K562 (cell line): ENCODE measurements at regions not wholly inside any gene's neighbourhood (a gene's known extent, or its start where the extent isn't known, plus 50 kb on each side); places are given as distances from the start of the nearest gene placed in this dataset.

Experiments used
- ATAC-seq: fragments of 200-7000 bp; cut with Tn5 transposase; 3 replicates; pipeline ENCODE4 v1.9.1; 2020; ENCODE audit warnings: moderate library complexity
- BruUV-seq: library from RNA; stranded (reverse); fragments of 400-500 nt; replicated peaks from 2 replicates; lab custom pipeline; 2021; lab: Mats Ljungman, UMichigan
- CTCF ChIA-PET: fragments of 300-600 bp; formaldehyde crosslinking; extraction: SDS; loops from one replicate; lab custom pipeline; 2021; ENCODE audit warnings: low intra/inter-chr PET ratio; lab: Yijun Ruan, JAX
- POLR2A ChIA-PET: fragments of 300-600, 350-650 bp; sonication (Branson Sonifier 250); formaldehyde crosslinking; extraction: SDS; loops from one replicate; lab custom pipeline; 2021; ENCODE audit warnings: antibody characterized with exemption, inconsistent platforms; lab: Yijun Ruan, JAX
- DNase-seq, 4 experiments: peaks; one replicate each; pipeline versions ENCODE4 v3.0.0 to v3.0.0-alpha.2; 2011 to 2018; ENCODE audit warnings: low spot score in 3 of 4, mixed read lengths in 3 of 4; ENCODE audit errors: extremely low read depth in 1 of 4
- FAIRE-seq: peaks from 2 replicates; lab custom pipeline; 2011; peaks lifted over from hg19 to GRCh38; lab: Jason Lieb, UNC
- H2AFZ ChIP-seq: 2 replicates; pipeline ENCODE4 v1.6.0; 2011; ENCODE audit warnings: low read depth, low read length, control low read depth, inconsistent platforms
- H3K27ac ChIP-seq: fragments of 200-600 bp; 3 replicates; pipeline ENCODE4 v1.8.0; 2011; ENCODE audit warnings: low read depth, mild to moderate bottlenecking, control low read depth, inconsistent platforms, low read length, moderate library complexity, mixed read lengths; ENCODE audit errors: extremely low read depth
- H3K27me3 ChIP-seq, 2 experiments: fragments of 300-600 bp in 1 of 2; 2 replicates in 1 of 2; 3 replicates in 1 of 2; pipeline versions ENCODE4 v1.6.0 to v1.8.0; 2011; ENCODE audit warnings: inconsistent platforms in 2 of 2, low read length in 2 of 2, mild to moderate bottlenecking in 1 of 2, mixed read lengths in 1 of 2, moderate library complexity in 1 of 2; ENCODE audit not compliant: control insufficient read depth in 2 of 2, insufficient read depth in 2 of 2
- H3K36me3 ChIP-seq: fragments of 300-600 bp; 3 replicates; pipeline ENCODE4 v1.8.0; 2011; ENCODE audit warnings: mild to moderate bottlenecking, low read length, inconsistent platforms; ENCODE audit not compliant: control insufficient read depth, insufficient read depth
- H3K4me1 ChIP-seq, 2 experiments: fragments of 200-600 bp in 1 of 2; replicated peaks in 1 of 2; 2 replicates in 1 of 2; 3 replicates in 1 of 2; pipeline versions ENCODE4 v1.5.1 to v1.8.0; 2011; ENCODE audit warnings: inconsistent platforms in 2 of 2, low read length in 2 of 2, mild to moderate bottlenecking in 1 of 2, mixed read lengths in 1 of 2, moderate library complexity in 1 of 2; ENCODE audit not compliant: control insufficient read depth in 2 of 2, insufficient read depth in 2 of 2
- H3K4me2 ChIP-seq: 2 replicates; pipeline ENCODE4 v1.6.1; 2011; ENCODE audit warnings: low read length, control low read depth, inconsistent platforms, mixed read lengths; ENCODE audit not compliant: insufficient read depth
- H3K4me3 ChIP-seq: fragments of 200-600 bp; sonication (generic), shearing (Covaris generic); 2 replicates; pipeline ENCODE4 v1.5.1; 2016; ENCODE audit warnings: control low read depth, inconsistent platforms
- H3K79me2 ChIP-seq: fragments of 200-600 bp; 3 replicates; pipeline ENCODE4 v1.8.0; 2011; ENCODE audit warnings: low read length, inconsistent platforms; ENCODE audit not compliant: control insufficient read depth, insufficient read depth
- H3K9ac ChIP-seq, 2 experiments: 2 replicates each; pipeline versions ENCODE4 v1.6.0 to v1.6.1; 2011; ENCODE audit warnings: low read depth in 2 of 2, low read length in 2 of 2, control low read depth in 1 of 2, inconsistent platforms in 1 of 2, mild to moderate bottlenecking in 1 of 2, mixed read lengths in 1 of 2; ENCODE audit not compliant: insufficient read depth in 1 of 2
- H3K9me1 ChIP-seq: one replicate; pipeline ENCODE4 v1.6.0; 2011; ENCODE audit warnings: inconsistent platforms, mild to moderate bottlenecking, low read length, moderate library complexity; ENCODE audit not compliant: control insufficient read depth, insufficient read depth
- H3K9me3 ChIP-seq: replicated peaks from 2 replicates; pipeline ENCODE4 v1.5.1; 2011; ENCODE audit warnings: low read depth, low read length, inconsistent platforms; ENCODE audit not compliant: control insufficient read depth, insufficient read depth
- H4K20me1 ChIP-seq: replicated peaks from 2 replicates; pipeline ENCODE4 v1.6.1; 2011; ENCODE audit warnings: low read length, inconsistent platforms, mixed read lengths; ENCODE audit not compliant: control insufficient read depth, insufficient read depth
- MIER1 ChIP-seq: fragments of 450-650 bp; IDR thresholded peaks from 2 replicates; pipeline ENCODE4 v1.6.1; 2016; ENCODE audit warnings: antibody characterized with exemption, mild to moderate bottlenecking, low read depth
- PHB ChIP-seq: fragments of 250-450 bp; sonication (Bioruptor Pico); IDR thresholded peaks from 2 replicates; pipeline ENCODE4 v1.5.0; 2021
- REST ChIP-seq, 2 experiments: fragments of 450-650 bp; formaldehyde crosslinking in 1 of 2; IDR thresholded peaks; 2 replicates each; pipeline versions ENCODE4 v1.4.0 to v1.6.1; 2014 to 2020; ENCODE audit warnings: mild to moderate bottlenecking in 2 of 2, borderline replicate concordance in 1 of 2, low read depth in 1 of 2
- TEAD2 ChIP-seq: fragments of 450-650 bp; IDR thresholded peaks from 2 replicates; pipeline ENCODE4 v1.6.1; 2016; ENCODE audit warnings: missing genetic modification characterization, control low read depth, missing compliant biosample characterization
- WGBS: fragments of 100-300 bp; shearing (Covaris generic); methylation state at CpG from one replicate; pipeline ENCODE4 v1.1.6; 2016; ENCODE audit warnings: low coverage, mixed read lengths; ENCODE audit not compliant: insufficient coverage; ENCODE audit errors: missing lambda C conversion rate; 5-methylcytosine and 5-hydroxymethylcytosine counted together
- in situ Hi-C: fragments of 300-500 bp; cut with MboI; formaldehyde crosslinking; loops from 4 replicates; pipeline ENCODE4 v1.15.0; 2018; ENCODE audit warnings: inconsistent platforms, mixed read lengths
- intact Hi-C: fragments of 100-400 bp; cut with micrococcal nuclease; formaldehyde crosslinking; loops from 2 replicates; pipeline ENCODE4 v1.14.2; 2022

- Histone ChIP-seq H4K20me1 (0 out of 2 replicates have a peak, but pooled peaks cover 2% of the 10 kb centered on the region), H3K4me1 (no peaks in the 10 kb centered on the region), H3K27ac (no peak overlapping the region), H3K27me3 (no peaks in the 10 kb centered on the region), H3K9me3 (no peaks in the 10 kb centered on the region), H3K9ac (no peak overlapping the region), H3K4me3 (no peak overlapping the region), H3K9me1 (no peaks in the 10 kb centered on the region), H3K79me2 (no peaks in the 10 kb centered on the region), H2AFZ (no peak overlapping the region), H3K4me2 (no peak overlapping the region), H3K36me3 (no peaks in the 10 kb centered on the region)
- in situ Hi-C loops, result no loop called here
- CTCF ChIA-PET, result no interaction called here
- whole genome bisulfite sequencing, result 0% methylated on average over 3 of the region's 3 CpGs
- no peak for DNase-seq
- ATAC-seq, result no peak
- FAIRE-seq, result no peak
- no TSS peak for BruUV-seq
- no peak for TF ChIP-seq MIER1
- no peak for TF ChIP-seq PHB (CRISPR knock-in tag)
- TF ChIP-seq REST (IDR thresholded peaks at IDR 0.05; ENCODE audit: borderline replicate concordance), result no peak
- TF ChIP-seq REST (CRISPR knock-in tag; IDR thresholded peaks at IDR 0.05; ENCODE audit: low read depth), result no peak
- TF ChIP-seq TEAD2, result no peak
- POLR2A ChIA-PET, result interaction anchor here (0.6 kb wide), 1 partner anchor 87 kb away, joined by 3 read pairs; no protein-coding TSS in a partner anchor
- intact Hi-C loops, result no loop called here
Observed at GRCh38 chr18:7512990-7513389, 54.1 kb upstream of the PTPRM start.
